ENCODE measurements at regions not wholly inside any gene's neighbourhood (a gene's known extent, or its start where the extent isn't known, plus 50 kb on each side); places are given as distances from the start of the nearest gene placed in this dataset.

GRCh38 chr4:96986816-96987215 is 1146.9 kb downstream of the PDHA2 start:
- TF ChIP-seq POLR2A (IDR thresholded peaks at IDR 0.05): no peak
- no peak for TF ChIP-seq CTCF (IDR thresholded peaks at IDR 0.05)
